Uterus (tissue), 2 donors: ENCODE measurements at regions not wholly inside any gene's neighbourhood (a gene's known extent, or its start where the extent isn't known, plus 50 kb on each side); places are given as distances from the start of the nearest gene placed in this dataset.

ENCODE experiments used
- POLR2A ChIP-seq, 2 donors: fragments of 450-650 bp; IDR thresholded peaks; one replicate each; pipeline ENCODE4 v1.6.1; 2016; ENCODE audit warnings: antibody characterized with exemption in 2 of 2, mild to moderate bottlenecking in 1 of 2, moderate library complexity in 1 of 2
- TF ChIP-seq, protein P1 (sequence below), 4 experiments: fragments of 200-600 bp in 2 of 4; fragments of 450-650 bp in 2 of 4; sonication (generic) in 2 of 4; IDR thresholded peaks; one replicate each; pipeline ENCODE4 v1.5.1; 2016 to 2019; ENCODE audit warnings: antibody characterized with exemption in 4 of 4, mild to moderate bottlenecking in 2 of 4, moderate library complexity in 1 of 4

DNA sequence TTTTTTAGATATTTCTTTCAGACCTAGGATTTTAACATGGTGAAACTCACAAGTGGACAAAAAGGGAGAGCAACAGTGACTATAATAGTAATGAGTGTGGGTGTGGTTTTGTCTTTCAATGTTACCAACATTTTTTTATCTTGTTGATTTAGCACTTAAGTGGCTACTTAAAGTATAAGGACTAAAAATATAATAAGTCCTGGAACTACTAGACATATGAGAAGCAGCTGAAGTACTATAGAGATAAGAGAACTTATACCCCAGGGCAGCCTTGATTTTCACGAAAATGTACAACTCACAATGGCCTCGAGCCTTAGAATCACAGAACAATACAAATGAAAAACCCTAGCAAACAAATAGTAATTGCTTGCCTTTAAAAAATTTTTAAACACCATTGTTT lies 1151.8 kb downstream of the TYW1 start:
- TF ChIP-seq POLR2A (IDR thresholded peaks at IDR 0.05), result no peak
- TF ChIP-seq, protein P1, sequence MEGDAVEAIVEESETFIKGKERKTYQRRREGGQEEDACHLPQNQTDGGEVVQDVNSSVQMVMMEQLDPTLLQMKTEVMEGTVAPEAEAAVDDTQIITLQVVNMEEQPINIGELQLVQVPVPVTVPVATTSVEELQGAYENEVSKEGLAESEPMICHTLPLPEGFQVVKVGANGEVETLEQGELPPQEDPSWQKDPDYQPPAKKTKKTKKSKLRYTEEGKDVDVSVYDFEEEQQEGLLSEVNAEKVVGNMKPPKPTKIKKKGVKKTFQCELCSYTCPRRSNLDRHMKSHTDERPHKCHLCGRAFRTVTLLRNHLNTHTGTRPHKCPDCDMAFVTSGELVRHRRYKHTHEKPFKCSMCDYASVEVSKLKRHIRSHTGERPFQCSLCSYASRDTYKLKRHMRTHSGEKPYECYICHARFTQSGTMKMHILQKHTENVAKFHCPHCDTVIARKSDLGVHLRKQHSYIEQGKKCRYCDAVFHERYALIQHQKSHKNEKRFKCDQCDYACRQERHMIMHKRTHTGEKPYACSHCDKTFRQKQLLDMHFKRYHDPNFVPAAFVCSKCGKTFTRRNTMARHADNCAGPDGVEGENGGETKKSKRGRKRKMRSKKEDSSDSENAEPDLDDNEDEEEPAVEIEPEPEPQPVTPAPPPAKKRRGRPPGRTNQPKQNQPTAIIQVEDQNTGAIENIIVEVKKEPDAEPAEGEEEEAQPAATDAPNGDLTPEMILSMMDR (IDR thresholded peaks at IDR 0.05), result no peak
